22Rv1 (cell line): ENCODE measurements at regions not wholly inside any gene's neighbourhood (a gene's known extent, or its start where the extent isn't known, plus 50 kb on each side); places are given as distances from the start of the nearest gene placed in this dataset.

ENCODE experiments used
- ZFX ChIP-seq: fragments of 450-650 bp; IDR thresholded peaks from 2 replicates; pipeline ENCODE4 v1.6.1; 2017; ENCODE audit warnings: antibody characterized with exemption, borderline replicate concordance
- TF ChIP-seq, protein P1 (sequence below): fragments of 450-650 bp; IDR thresholded peaks from 2 replicates; pipeline ENCODE4 v1.5.1; 2017; ENCODE audit warnings: mild to moderate bottlenecking

DNA sequence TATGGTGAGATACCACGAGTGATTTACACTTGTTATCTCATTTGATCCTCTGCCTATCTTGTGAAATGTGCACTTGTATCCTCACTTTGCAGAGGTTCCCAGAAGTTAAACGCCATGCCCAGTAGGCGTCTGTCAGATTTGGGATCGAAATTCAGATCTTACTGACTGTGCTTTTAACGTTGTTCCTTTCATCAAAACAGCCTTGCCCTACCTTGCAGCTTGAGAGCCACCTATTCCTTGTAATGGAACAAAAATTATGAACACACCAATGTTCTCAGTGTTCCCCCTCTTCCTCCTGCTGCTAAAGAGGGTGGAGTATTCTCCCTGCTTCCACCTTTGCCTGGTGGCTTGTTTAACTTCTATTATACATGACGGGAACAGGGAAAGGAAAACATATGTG lies 257.0 kb downstream of the MSX2 start:
- TF ChIP-seq, protein P1, sequence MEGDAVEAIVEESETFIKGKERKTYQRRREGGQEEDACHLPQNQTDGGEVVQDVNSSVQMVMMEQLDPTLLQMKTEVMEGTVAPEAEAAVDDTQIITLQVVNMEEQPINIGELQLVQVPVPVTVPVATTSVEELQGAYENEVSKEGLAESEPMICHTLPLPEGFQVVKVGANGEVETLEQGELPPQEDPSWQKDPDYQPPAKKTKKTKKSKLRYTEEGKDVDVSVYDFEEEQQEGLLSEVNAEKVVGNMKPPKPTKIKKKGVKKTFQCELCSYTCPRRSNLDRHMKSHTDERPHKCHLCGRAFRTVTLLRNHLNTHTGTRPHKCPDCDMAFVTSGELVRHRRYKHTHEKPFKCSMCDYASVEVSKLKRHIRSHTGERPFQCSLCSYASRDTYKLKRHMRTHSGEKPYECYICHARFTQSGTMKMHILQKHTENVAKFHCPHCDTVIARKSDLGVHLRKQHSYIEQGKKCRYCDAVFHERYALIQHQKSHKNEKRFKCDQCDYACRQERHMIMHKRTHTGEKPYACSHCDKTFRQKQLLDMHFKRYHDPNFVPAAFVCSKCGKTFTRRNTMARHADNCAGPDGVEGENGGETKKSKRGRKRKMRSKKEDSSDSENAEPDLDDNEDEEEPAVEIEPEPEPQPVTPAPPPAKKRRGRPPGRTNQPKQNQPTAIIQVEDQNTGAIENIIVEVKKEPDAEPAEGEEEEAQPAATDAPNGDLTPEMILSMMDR, result no peak
- TF ChIP-seq ZFX, result no peak
